Gastroesophageal sphincter (tissue), 3 donors: ENCODE measurements at regions not wholly inside any gene's neighbourhood (a gene's known extent, or its start where the extent isn't known, plus 50 kb on each side); places are given as distances from the start of the nearest gene placed in this dataset.

Experiments used
- EP300 ChIP-seq: sonication (generic); formaldehyde crosslinking; IDR thresholded peaks from one replicate; pipeline ENCODE4 v1.6.1; 2017; ENCODE audit warnings: antibody characterized with exemption, mild to moderate bottlenecking
- POLR2A ChIP-seq, 2 donors: fragments of 450-650 bp; IDR thresholded peaks; one replicate each; pipeline ENCODE4 v1.6.1; 2017; ENCODE audit warnings: antibody characterized with exemption in 2 of 2, mild to moderate bottlenecking in 2 of 2, moderate library complexity in 1 of 2
- POLR2AphosphoS5 ChIP-seq: sonication (generic); formaldehyde crosslinking; IDR thresholded peaks from one replicate; pipeline ENCODE4 v1.6.1; 2017; ENCODE audit warnings: antibody characterized with exemption
- TF ChIP-seq, protein P1 (sequence below), 4 experiments: fragments of 200-600 bp in 2 of 4; fragments of 450-650 bp in 2 of 4; sonication (generic) in 1 of 4; IDR thresholded peaks; one replicate each; pipeline ENCODE4 v1.5.1; 2017 to 2019; ENCODE audit warnings: antibody characterized with exemption in 4 of 4, mild to moderate bottlenecking in 2 of 4, moderate library complexity in 2 of 4

DNA sequence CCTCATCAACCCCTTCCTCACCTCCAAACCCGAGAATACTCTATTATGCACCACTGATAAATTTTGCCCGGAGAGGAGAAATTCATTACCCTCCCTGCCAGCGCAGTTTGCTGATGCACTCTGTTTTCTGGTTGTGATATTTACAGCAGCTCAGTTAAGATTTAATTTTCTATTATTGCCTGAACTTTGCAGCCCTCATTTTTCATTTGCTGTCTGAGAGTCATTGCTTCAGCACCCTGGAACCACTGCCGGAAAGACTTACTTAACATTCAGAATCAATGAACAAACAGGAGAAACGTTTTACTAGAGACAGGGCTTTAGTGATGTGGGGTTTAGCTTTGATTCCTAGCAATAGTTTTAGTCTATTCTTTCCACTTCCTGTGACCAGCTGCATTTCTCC lies 56.7 kb upstream of the MAMDC2 start:
- TF ChIP-seq, protein P1, sequence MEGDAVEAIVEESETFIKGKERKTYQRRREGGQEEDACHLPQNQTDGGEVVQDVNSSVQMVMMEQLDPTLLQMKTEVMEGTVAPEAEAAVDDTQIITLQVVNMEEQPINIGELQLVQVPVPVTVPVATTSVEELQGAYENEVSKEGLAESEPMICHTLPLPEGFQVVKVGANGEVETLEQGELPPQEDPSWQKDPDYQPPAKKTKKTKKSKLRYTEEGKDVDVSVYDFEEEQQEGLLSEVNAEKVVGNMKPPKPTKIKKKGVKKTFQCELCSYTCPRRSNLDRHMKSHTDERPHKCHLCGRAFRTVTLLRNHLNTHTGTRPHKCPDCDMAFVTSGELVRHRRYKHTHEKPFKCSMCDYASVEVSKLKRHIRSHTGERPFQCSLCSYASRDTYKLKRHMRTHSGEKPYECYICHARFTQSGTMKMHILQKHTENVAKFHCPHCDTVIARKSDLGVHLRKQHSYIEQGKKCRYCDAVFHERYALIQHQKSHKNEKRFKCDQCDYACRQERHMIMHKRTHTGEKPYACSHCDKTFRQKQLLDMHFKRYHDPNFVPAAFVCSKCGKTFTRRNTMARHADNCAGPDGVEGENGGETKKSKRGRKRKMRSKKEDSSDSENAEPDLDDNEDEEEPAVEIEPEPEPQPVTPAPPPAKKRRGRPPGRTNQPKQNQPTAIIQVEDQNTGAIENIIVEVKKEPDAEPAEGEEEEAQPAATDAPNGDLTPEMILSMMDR (IDR thresholded peaks at IDR 0.05): no peak
- TF ChIP-seq POLR2A (IDR thresholded peaks at IDR 0.05) (no peak), EP300 (no peak), POLR2AphosphoS5 (no peak)
